HEK293T (cell line): ENCODE measurements at regions not wholly inside any gene's neighbourhood (a gene's known extent, or its start where the extent isn't known, plus 50 kb on each side); places are given as distances from the start of the nearest gene placed in this dataset.

ENCODE experiments used
- CTCF ChIA-PET: fragments of 350-600 bp; formaldehyde crosslinking; extraction: SDS; loops from one replicate; lab custom pipeline; 2021; ENCODE audit warnings: antibody characterized with exemption, inconsistent platforms; lab: Yijun Ruan, JAX
- POLR2A ChIA-PET: fragments of 350-600 bp; formaldehyde crosslinking; extraction: SDS; loops from one replicate; lab custom pipeline; 2020; ENCODE audit warnings: antibody characterized with exemption, inconsistent platforms; lab: Yijun Ruan, JAX
- DNase-seq: peaks from one replicate; pipeline ENCODE4 v3.0.0; 2012; ENCODE audit warnings: mixed read lengths; ENCODE audit errors: extremely low spot score
- ARNT ChIP-seq: fragments of 450-650 bp; IDR thresholded peaks from 2 replicates; pipeline ENCODE4 v1.6.1; 2017; ENCODE audit warnings: mild to moderate bottlenecking
- BHLHE40 ChIP-seq: fragments of 450-650 bp; IDR thresholded peaks from 2 replicates; pipeline ENCODE4 v1.6.1; 2016; ENCODE audit warnings: mild to moderate bottlenecking, moderate library complexity, borderline replicate concordance
- CTBP1 ChIP-seq: fragments of 450-650 bp; IDR thresholded peaks from 2 replicates; pipeline ENCODE4 v1.6.1; 2016; ENCODE audit warnings: borderline replicate concordance
- ELF4 ChIP-seq: fragments of 450-650 bp; IDR thresholded peaks from 2 replicates; pipeline ENCODE4 v1.6.1; 2017; ENCODE audit warnings: antibody characterized with exemption
- FOXA1 ChIP-seq: fragments of 450-650 bp; IDR thresholded peaks from 2 replicates; pipeline ENCODE4 v1.6.1; 2016; ENCODE audit warnings: mild to moderate bottlenecking
- FOXK2 ChIP-seq: fragments of 450-650 bp; IDR thresholded peaks from 2 replicates; pipeline ENCODE4 v1.6.1; 2016; ENCODE audit warnings: mild to moderate bottlenecking
- FOXM1 ChIP-seq: fragments of 450-650 bp; IDR thresholded peaks from 2 replicates; pipeline ENCODE4 v1.6.1; 2017; ENCODE audit warnings: mild to moderate bottlenecking, borderline replicate concordance
- HDGF ChIP-seq: fragments of 450-650 bp; IDR thresholded peaks from 2 replicates; pipeline ENCODE4 v1.6.1; 2017; ENCODE audit warnings: antibody characterized with exemption, borderline replicate concordance
- L3MBTL2 ChIP-seq: fragments of 450-650 bp; conservative IDR thresholded peaks from 2 replicates; pipeline ENCODE4 v1.6.1; 2016; ENCODE audit warnings: mild to moderate bottlenecking
- LEF1 ChIP-seq: fragments of 450-650 bp; IDR thresholded peaks from 2 replicates; pipeline ENCODE4 v1.6.1; 2017; ENCODE audit warnings: mild to moderate bottlenecking, borderline replicate concordance
- NFRKB ChIP-seq: fragments of 450-650 bp; IDR thresholded peaks from 2 replicates; pipeline ENCODE4 v1.6.1; 2016; ENCODE audit warnings: mild to moderate bottlenecking, moderate library complexity
- SP1 ChIP-seq: fragments of 450-650 bp; IDR thresholded peaks from 2 replicates; pipeline ENCODE4 v1.6.1; 2017
- SUZ12 ChIP-seq: fragments of 450-650 bp; IDR thresholded peaks from 2 replicates; pipeline ENCODE4 v1.6.1; 2016; ENCODE audit warnings: mild to moderate bottlenecking
- TARDBP ChIP-seq: fragments of 450-650 bp; IDR thresholded peaks from 2 replicates; pipeline ENCODE4 v1.6.1; 2016
- ZNF384 ChIP-seq: fragments of 450-650 bp; IDR thresholded peaks from 2 replicates; pipeline ENCODE4 v1.6.1; 2016
- TF ChIP-seq, protein P1 (sequence below): fragments of 450-650 bp; IDR thresholded peaks from 2 replicates; pipeline ENCODE4 v1.6.1; 2016

- no peak for DNase-seq
- no peak for TF ChIP-seq TARDBP
- no peak for TF ChIP-seq L3MBTL2
- no peak for TF ChIP-seq NFRKB
- TF ChIP-seq, protein P1, sequence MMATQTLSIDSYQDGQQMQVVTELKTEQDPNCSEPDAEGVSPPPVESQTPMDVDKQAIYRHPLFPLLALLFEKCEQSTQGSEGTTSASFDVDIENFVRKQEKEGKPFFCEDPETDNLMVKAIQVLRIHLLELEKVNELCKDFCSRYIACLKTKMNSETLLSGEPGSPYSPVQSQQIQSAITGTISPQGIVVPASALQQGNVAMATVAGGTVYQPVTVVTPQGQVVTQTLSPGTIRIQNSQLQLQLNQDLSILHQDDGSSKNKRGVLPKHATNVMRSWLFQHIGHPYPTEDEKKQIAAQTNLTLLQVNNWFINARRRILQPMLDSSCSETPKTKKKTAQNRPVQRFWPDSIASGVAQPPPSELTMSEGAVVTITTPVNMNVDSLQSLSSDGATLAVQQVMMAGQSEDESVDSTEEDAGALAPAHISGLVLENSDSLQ = no peak
- TF ChIP-seq CTBP1 = no peak
- TF ChIP-seq SP1 = no peak
- TF ChIP-seq BHLHE40 = no peak
- TF ChIP-seq ARNT = no peak
- no peak for TF ChIP-seq FOXA1
- no peak for TF ChIP-seq SUZ12
- no peak for TF ChIP-seq LEF1
- ChIA-PET POLR2A (no interaction called here), CTCF (no interaction called here)
Measured at GRCh38 chr2:147684903-147685302, 159.9 kb upstream of the ACVR2A start.

DNA sequence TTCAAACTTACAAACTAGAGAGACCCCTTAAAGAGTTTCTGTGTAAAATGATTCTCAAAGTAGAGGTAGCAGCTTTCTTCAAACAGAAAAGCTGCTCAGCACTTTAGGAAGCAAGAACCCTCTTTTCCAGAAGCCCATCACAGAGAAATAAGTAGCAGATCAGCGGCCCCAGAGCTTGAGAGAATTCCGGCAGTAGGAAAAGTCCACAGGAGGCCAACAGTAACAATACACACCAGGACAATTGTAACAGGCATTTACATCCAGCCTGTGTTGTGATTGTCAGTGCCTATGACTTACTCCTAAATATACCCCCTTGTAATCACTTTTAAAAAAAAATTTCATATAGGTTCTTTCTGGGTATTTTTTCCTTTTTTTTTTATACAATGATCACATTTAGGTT lies 161.4 kb upstream of the ACVR2A start:
- DNase-seq = no peak
- no peak for TF ChIP-seq ZNF384
- no peak for TF ChIP-seq SP1
- TF ChIP-seq FOXA1 = no peak
- no peak for TF ChIP-seq LEF1
- TF ChIP-seq FOXK2 = no peak
- ChIA-PET CTCF (no interaction called here), POLR2A (no interaction called here)

- ChIA-PET CTCF (no interaction called here), POLR2A (no interaction called here)
Measured at GRCh38 chr2:147681093-147681492, 163.7 kb upstream of the ACVR2A start.

DNA sequence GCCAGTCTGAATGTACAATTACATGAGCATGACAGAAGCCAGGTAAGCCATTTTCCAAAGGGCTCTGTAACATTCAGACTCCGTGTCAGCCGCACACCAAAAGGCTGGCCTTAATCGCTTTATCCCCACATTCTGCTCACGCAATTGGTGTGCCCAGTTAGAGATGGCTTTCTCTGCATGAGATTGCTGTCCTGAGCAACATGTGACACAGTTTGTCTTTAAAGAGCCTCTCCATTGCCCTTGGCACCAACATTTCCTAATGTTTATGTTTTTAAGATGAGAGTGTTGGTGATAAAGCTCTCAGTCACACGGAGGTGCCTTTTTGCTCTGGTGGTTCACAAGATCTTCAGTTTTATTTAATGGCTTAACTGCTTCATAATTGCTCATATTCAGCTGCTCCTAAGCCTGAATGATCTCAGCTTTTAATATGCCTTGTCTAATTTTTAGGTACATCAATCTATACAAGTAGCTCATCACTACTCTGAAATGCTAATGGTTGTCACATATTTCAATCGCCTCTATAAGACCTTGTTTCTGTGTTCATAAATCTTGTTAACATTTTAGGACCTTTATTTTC lies 164.8 kb upstream of the ACVR2A start:
- DNase-seq = no peak
- CTCF ChIA-PET = no interaction called here

More at GRCh38 chr2:147681093-147681492, 163.7 kb upstream of the ACVR2A start:
- TF ChIP-seq LEF1 = no peak
- no peak for TF ChIP-seq ZNF384
- no peak for TF ChIP-seq BHLHE40
- TF ChIP-seq CTBP1 = no peak
- TF ChIP-seq, protein P1 = no peak
- no peak for TF ChIP-seq FOXA1
- no peak for DNase-seq

GRCh38 chr2:147679191-147679954 lies 165.5 kb upstream of the ACVR2A start:
- ChIA-PET CTCF (no interaction called here), POLR2A (no interaction called here)
- TF ChIP-seq TARDBP (no peak), FOXM1 (no peak), CTBP1 (no peak), ELF4 (no peak), SP1 (no peak), ARNT (no peak), BHLHE40 (no peak), HDGF (no peak), SUZ12 (no peak), L3MBTL2 (no peak)
- TF ChIP-seq, protein P1 = no peak
- DNase-seq = no peak

More for the DNA sequence above, 164.8 kb upstream of the ACVR2A start:
- TF ChIP-seq BHLHE40 (no peak), L3MBTL2 (no peak), TARDBP (no peak), ZNF384 (no peak), HDGF (no peak), SUZ12 (no peak), FOXM1 (no peak), SP1 (no peak), ELF4 (no peak), FOXK2 (no peak)
- TF ChIP-seq, protein P1 = no peak
- POLR2A ChIA-PET = no interaction called here

DNA sequence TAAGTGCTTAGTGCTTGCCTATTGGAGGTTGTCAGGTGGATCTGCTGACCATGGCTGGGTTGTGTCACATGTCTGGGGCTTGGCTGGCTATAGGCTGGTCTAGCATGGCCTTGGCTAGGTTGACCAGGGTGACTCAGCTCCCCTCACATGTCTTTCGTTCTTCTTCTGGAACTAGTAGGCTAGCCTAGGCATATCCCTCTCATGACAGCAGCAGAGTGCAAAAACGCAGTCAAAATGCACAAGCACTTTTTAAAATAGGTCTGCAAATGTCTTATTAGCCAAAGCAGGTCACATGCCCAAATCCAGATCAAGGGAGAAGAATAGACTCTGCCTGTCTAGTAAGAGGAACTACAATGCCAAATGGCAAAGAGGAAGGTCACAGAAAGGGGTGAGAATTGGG lies 179.7 kb upstream of the ACVR2A start:
- ChIA-PET CTCF (no interaction called here), POLR2A (no interaction called here)
- no peak for TF ChIP-seq NFRKB
- TF ChIP-seq CTBP1 = no peak
- TF ChIP-seq HDGF = no peak
- no peak for TF ChIP-seq ZNF384
- TF ChIP-seq, protein P1 = no peak
- TF ChIP-seq SUZ12 = no peak
- TF ChIP-seq TARDBP = no peak
- TF ChIP-seq BHLHE40 = no peak
- no peak for TF ChIP-seq SP1
- no peak for TF ChIP-seq FOXM1
- TF ChIP-seq FOXA1 = no peak
- TF ChIP-seq L3MBTL2 = no peak
- no peak for TF ChIP-seq ARNT
- TF ChIP-seq FOXK2 = no peak
- TF ChIP-seq ELF4 = no peak
- TF ChIP-seq LEF1 = no peak
- no peak for DNase-seq
